Activated naive CD8-positive, alpha-beta T cell treated with anti-CD3 and anti-CD28 coated beads, Interleukin-2, amount 10 ng/mL, durations not matched to agents 7 days and 5 days (primary cell): ENCODE measurements at regions not wholly inside any gene's neighbourhood (a gene's known extent, or its start where the extent isn't known, plus 50 kb on each side); places are given as distances from the start of the nearest gene placed in this dataset.
A peak's percentile ranks its signal among the peaks of the same experiment; 100 is the strongest.
"Not testable (repeated sequence)": the region's sequence is repeated elsewhere in the genome, so short reads cannot be mapped to it uniquely, and the experiment has no call there.

ENCODE experiments used
- ATAC-seq: fragments of 150-1000 bp; cut with Tn5 transposase; one replicate; pipeline ENCODE4 v1.10.0; 2021; ENCODE audit warnings: low read depth, moderate library complexity
- POLR2A ChIA-PET: fragments of 350-600 bp; sonication (Branson Sonifier 250); formaldehyde crosslinking; loops from one replicate; lab custom pipeline; 2021; ENCODE audit warnings: antibody characterized with exemption; lab: Charles Lee
- DNase-seq: peaks from one replicate; pipeline ENCODE4 v3.0.0; 2021
- H3K27ac Mint-ChIP-seq: one replicate; pipeline ENCODE4 v1.8.0; 2022; ENCODE audit warnings: mild to moderate bottlenecking, mixed read lengths
- H3K27me3 Mint-ChIP-seq: one replicate; pipeline ENCODE4 v1.8.0; 2022; ENCODE audit warnings: mild to moderate bottlenecking, moderate library complexity, mixed read lengths
- H3K36me3 Mint-ChIP-seq: one replicate; pipeline ENCODE4 v1.8.0; 2021; ENCODE audit warnings: mild to moderate bottlenecking, mixed read lengths
- H3K4me1 Mint-ChIP-seq: one replicate; pipeline ENCODE4 v1.8.0; 2021; ENCODE audit warnings: mixed read lengths
- H3K4me3 Mint-ChIP-seq: one replicate; pipeline ENCODE4 v1.8.0; 2022; ENCODE audit warnings: mild to moderate bottlenecking, moderate library complexity, mixed read lengths
- H3K9me3 Mint-ChIP-seq: one replicate; pipeline ENCODE4 v1.8.0; 2021; ENCODE audit warnings: mixed read lengths

DNA sequence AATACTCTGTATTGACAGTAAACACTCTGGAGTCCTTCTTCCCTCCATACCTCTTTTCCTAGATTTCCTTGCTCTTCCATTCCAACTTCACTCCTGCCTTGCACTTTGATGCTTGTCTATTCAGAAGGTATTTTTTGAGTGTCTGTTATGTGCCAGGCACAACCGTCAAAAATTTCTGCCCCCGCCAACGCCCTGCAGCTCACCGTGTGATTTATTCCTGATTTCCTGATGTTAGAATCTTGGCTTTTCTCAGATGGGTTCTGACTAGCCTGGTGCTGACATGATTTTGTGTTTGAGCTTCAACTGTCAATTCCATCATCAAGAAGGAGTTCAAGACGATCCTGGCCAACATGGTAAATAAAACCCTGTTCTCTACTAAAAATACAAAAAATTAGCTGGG lies 297.5 kb downstream of the AGTPBP1 start:
- Mint-ChIP-seq H3K9me3 (peaks cover 6% of the 10 kb centered on the region), H3K4me3 (no peak overlapping the region), H3K27me3 (peaks cover 19% of the 10 kb centered on the region), H3K36me3 (no peaks in the 10 kb centered on the region), H3K27ac (no peak overlapping the region), H3K4me1 (no peaks in the 10 kb centered on the region)
- ATAC-seq (no peak), DNase-seq (no peak)
- POLR2A ChIA-PET = no interaction called here

DNA sequence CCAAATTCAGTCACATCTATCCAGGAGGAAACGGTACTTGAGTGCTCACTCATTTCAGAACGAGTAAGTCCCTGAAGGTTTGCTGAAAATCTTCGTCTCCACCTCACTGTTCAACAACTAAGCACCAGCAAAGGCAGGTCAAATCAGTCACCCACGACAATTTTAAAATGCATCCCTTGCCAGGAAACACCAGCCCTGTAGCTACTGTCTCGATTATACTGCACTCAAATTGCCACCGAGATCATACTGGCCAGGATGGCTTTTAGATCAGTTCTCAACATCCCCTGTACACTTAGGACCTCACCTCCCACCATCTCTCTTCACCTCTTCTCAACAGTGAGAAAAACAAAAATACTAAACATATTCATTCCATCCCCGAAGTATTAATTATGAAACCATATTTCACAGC lies 298.6 kb downstream of the AGTPBP1 start:
- peaks cover 6% of the 10 kb centered on the region for H3K9me3 Mint-ChIP-seq
- ATAC-seq = no peak
- no peak overlapping the region for H3K27ac Mint-ChIP-seq

DNA sequence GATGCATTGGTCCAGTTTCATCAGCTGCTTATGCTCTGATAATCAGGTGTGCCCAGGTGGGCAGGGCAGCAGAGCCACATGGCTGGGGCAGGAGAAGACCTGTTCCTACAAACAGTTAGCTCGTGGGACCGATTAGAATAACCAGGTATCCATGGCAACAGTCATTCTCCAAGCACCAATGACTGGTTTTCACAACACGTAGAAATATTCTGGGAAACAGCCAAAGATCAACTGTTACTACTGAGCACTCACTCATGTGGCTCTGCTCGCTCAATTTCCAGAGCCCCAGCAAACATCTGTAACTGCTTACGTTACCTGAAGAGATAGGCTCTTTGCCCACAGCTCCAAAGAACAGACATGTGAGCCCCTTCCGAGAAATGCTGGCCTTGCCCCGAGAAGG lies 302.0 kb downstream of the AGTPBP1 start:
- no peaks in the 10 kb centered on the region for H3K9me3 Mint-ChIP-seq
- H3K27ac Mint-ChIP-seq = no peak overlapping the region
- ATAC-seq (no peak), DNase-seq (no peak)
- no peaks in the 10 kb centered on the region for H3K36me3 Mint-ChIP-seq
- H3K27me3 Mint-ChIP-seq = peaks cover 10% of the 10 kb centered on the region
- H3K4me1 Mint-ChIP-seq = no peaks in the 10 kb centered on the region
- POLR2A ChIA-PET = no interaction called here
- H3K4me3 Mint-ChIP-seq = no peak overlapping the region

More for the DNA sequence above, 298.6 kb downstream of the AGTPBP1 start:
- Mint-ChIP-seq H3K27me3 (peaks cover 14% of the 10 kb centered on the region), H3K4me1 (no peaks in the 10 kb centered on the region), H3K4me3 (no peak overlapping the region), H3K36me3 (no peaks in the 10 kb centered on the region)
- DNase-seq = no peak
- POLR2A ChIA-PET = no interaction called here

GRCh38 chr9:85433956-85434355 lies 307.8 kb downstream of the AGTPBP1 start:
- H3K4me3 Mint-ChIP-seq, DNase-seq, H3K36me3 Mint-ChIP-seq, ATAC-seq, H3K27ac Mint-ChIP-seq, POLR2A ChIA-PET, H3K4me1 Mint-ChIP-seq, H3K9me3 Mint-ChIP-seq: not testable (repeated sequence)
- H3K27me3 Mint-ChIP-seq = peaks cover 10% of the 10 kb centered on the region

DNA sequence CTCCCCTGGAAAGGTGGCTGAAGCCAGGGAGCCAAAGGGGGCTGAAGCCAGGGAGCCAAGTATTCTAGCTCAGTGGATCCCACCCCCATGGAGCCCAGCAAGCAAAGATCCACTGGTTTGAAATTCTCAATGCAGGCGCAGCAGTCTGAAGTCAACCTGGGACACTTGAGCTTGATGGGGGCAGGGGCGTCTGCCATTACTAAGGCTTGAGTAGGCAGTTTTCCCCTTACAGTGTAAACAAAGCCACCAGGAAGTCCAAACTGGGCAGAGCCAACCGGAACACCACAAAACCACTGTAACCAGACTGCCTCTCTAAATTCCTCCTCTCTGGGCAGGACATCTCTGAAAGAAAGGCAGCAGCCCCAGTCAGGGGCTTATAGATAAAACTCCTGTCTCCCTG lies 308.2 kb downstream of the AGTPBP1 start:
- H3K4me3 Mint-ChIP-seq, H3K4me1 Mint-ChIP-seq, ATAC-seq, H3K27ac Mint-ChIP-seq, H3K36me3 Mint-ChIP-seq, DNase-seq, H3K9me3 Mint-ChIP-seq, POLR2A ChIA-PET: not testable (repeated sequence)
- peaks cover 10% of the 10 kb centered on the region for H3K27me3 Mint-ChIP-seq

DNA sequence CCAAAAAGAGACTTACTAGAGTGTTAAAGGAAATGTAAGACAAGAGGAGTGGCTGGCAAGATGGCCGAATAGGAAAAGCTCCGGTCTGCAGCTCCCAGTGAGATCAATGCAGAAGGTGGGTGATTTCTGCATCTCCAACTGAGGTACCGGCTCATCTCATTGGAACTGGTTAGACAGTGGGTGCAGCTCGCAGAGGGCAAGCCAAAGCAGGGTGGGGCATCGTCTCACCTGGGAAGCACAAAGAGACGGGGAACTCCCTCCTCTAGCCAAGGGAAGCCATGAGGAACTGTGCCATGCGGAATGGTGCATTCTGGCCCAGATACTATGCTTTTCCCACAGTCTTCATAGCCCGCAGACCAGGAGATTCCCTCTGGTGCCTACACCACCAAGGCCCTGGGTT lies 308.7 kb downstream of the AGTPBP1 start:
- POLR2A ChIA-PET = no interaction called here
- H3K27me3 Mint-ChIP-seq = peaks cover 10% of the 10 kb centered on the region
- H3K4me1 Mint-ChIP-seq = no peaks in the 10 kb centered on the region
- no peaks in the 10 kb centered on the region for H3K9me3 Mint-ChIP-seq
- DNase-seq = no peak
- no peak overlapping the region for H3K4me3 Mint-ChIP-seq
- no peak for ATAC-seq
- H3K27ac Mint-ChIP-seq = no peak overlapping the region
- H3K36me3 Mint-ChIP-seq = no peaks in the 10 kb centered on the region

- no peak overlapping the region for H3K4me3 Mint-ChIP-seq
- H3K9me3 Mint-ChIP-seq = no peaks in the 10 kb centered on the region
- POLR2A ChIA-PET = no interaction called here
These were observed 309.2 kb downstream of the AGTPBP1 start for GRCh38 chr9:85432599-85432998.

DNA sequence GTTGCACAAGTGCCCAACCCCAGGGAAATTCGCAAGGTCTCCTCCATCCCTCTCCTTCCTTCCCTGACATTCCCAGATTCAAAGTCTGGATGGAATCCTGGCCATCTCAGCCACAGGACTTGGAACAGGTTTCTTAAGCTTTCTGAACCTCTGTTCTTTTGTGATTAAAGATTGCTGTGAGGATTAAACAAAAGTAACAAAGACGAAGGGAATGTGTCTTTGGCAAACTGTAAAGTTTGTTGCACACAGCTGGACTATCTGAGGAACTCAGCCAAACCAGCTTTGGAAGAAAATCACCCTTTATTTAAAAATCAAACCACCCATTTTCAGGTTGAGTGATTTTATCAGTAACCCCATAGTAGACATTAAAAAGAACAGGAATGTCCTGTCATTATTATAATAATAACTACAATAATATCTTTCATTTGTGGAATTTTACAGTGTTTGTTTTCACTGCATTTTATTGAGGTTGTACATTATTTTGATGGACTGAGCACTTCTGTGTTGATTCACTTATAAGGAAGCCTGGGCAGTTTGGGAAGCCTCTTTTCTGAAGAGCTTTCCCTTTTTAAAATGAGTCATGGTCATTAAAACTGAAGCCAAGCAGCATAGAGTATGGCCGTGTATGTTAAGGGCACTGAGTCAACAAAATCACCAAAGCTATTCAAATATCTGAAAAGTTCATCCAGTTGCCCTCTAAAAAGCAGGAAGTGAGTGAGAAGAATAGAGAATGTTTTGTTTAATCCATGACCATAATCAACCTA lies 310.2 kb downstream of the AGTPBP1 start:
- H3K9me3 Mint-ChIP-seq = no peaks in the 10 kb centered on the region
- POLR2A ChIA-PET = interaction anchor here (0.6 kb wide), 1 partner anchor 709 kb away, joined by 4 read pairs; no protein-coding TSS in a partner anchor
- no peaks in the 10 kb centered on the region for H3K4me1 Mint-ChIP-seq
- DNase-seq = no peak
- H3K27me3 Mint-ChIP-seq = peaks cover 7% of the 10 kb centered on the region
- ATAC-seq = no peak
- H3K27ac Mint-ChIP-seq = no peak overlapping the region
- no peaks in the 10 kb centered on the region for H3K36me3 Mint-ChIP-seq
- H3K4me3 Mint-ChIP-seq = no peak overlapping the region

More at GRCh38 chr9:85432599-85432998, 309.2 kb downstream of the AGTPBP1 start:
- no peak for ATAC-seq
- H3K4me1 Mint-ChIP-seq = no peaks in the 10 kb centered on the region
- peaks cover 10% of the 10 kb centered on the region for H3K27me3 Mint-ChIP-seq
- H3K27ac Mint-ChIP-seq = no peak overlapping the region
- no peak for DNase-seq
- no peaks in the 10 kb centered on the region for H3K36me3 Mint-ChIP-seq

DNA sequence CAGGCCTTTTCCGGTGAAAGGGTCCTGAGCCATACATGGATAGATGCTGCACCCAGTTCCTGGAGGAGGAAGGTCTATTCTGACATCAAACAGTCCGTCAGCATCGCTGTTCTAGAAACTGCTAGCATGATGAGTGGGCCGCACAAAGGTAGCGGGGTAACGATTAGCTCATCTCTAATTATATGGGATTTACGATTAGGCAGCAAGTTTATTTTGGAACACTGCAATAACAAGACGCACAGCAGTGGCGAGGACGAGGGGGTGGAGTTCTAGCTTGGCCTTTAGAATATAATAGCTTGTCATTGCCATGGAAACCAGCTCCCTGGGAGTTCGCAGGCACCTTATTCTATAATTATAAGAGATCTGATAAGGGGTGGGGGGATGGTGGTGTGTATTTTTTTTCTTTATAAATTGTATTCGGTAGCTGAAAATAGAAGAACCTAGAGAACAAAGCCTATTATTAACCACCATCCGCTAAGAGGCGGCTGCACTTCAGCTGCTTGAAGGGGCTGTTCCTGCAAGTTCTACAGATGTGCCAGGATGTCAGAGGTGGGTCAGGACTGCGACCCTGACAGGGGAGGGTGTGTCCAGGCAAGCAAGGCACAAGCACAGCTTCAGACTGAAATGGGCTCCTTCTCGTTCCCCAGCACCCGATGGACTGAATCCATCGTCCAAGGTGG lies 311.0 kb downstream of the AGTPBP1 start:
- ATAC-seq (no peak), DNase-seq (no peak)
- Mint-ChIP-seq H3K36me3 (no peaks in the 10 kb centered on the region), H3K9me3 (no peaks in the 10 kb centered on the region), H3K4me3 (no peak overlapping the region), H3K4me1 (no peaks in the 10 kb centered on the region), H3K27me3 (peaks cover 11% of the 10 kb centered on the region), H3K27ac (no peak overlapping the region)
- POLR2A ChIA-PET = no interaction called here

GRCh38 chr9:85428230-85428629 lies 313.5 kb downstream of the AGTPBP1 start:
- Mint-ChIP-seq H3K4me1 (peaks cover 1% of the 10 kb centered on the region), H3K27ac (no peak overlapping the region), H3K27me3 (peaks cover 13% of the 10 kb centered on the region), H3K36me3 (no peaks in the 10 kb centered on the region), H3K9me3 (no peaks in the 10 kb centered on the region), H3K4me3 (no peak overlapping the region)
- POLR2A ChIA-PET = no interaction called here
- no peak for ATAC-seq
- no peak for DNase-seq

GRCh38 chr9:85427772-85428171 lies 314.0 kb downstream of the AGTPBP1 start:
- Mint-ChIP-seq H3K4me3 (no peak overlapping the region), H3K9me3 (no peaks in the 10 kb centered on the region), H3K27ac (no peak overlapping the region), H3K36me3 (no peaks in the 10 kb centered on the region), H3K27me3 (peaks cover 14% of the 10 kb centered on the region), H3K4me1 (peaks cover 1% of the 10 kb centered on the region)
- POLR2A ChIA-PET = no interaction called here
- no peak for DNase-seq
- ATAC-seq = no peak

- POLR2A ChIA-PET = no interaction called here
- Mint-ChIP-seq H3K9me3 (peaks cover 5% of the 10 kb centered on the region), H3K4me3 (no peak overlapping the region), H3K27me3 (peaks cover 17% of the 10 kb centered on the region), H3K36me3 (no peaks in the 10 kb centered on the region), H3K27ac (no peak overlapping the region), H3K4me1 (peaks cover 10% of the 10 kb centered on the region)
- DNase-seq (peak; percentile 63), ATAC-seq (peak; percentile 42)
These were observed 316.6 kb downstream of the AGTPBP1 start for GRCh38 chr9:85425153-85425611.

DNA sequence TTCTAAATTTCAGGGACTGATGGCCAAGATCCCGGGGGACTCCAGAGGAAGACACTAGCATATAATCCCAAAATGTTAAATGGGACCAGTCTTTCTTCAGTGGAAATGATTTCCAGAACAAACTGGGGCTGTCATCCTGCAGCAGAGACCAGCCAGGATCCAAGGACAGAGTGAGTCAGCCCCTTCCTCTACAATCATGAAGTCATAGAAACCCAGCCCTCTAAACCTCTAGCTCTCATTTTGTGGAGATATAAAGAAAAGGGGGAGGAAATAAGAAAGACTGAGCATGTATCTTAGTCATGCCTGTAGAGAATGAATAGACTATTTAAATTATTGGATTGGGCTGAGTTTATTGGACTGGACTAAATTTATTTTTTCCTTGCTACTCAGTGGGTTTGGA lies 318.3 kb downstream of the AGTPBP1 start:
- Mint-ChIP-seq H3K27ac (no peak overlapping the region), H3K27me3 (peaks cover 15% of the 10 kb centered on the region), H3K4me1 (peaks cover 10% of the 10 kb centered on the region), H3K9me3 (peaks cover 5% of the 10 kb centered on the region), H3K4me3 (no peak overlapping the region), H3K36me3 (no peaks in the 10 kb centered on the region)
- ATAC-seq (no peak), DNase-seq (no peak)
- POLR2A ChIA-PET = no interaction called here

DNA sequence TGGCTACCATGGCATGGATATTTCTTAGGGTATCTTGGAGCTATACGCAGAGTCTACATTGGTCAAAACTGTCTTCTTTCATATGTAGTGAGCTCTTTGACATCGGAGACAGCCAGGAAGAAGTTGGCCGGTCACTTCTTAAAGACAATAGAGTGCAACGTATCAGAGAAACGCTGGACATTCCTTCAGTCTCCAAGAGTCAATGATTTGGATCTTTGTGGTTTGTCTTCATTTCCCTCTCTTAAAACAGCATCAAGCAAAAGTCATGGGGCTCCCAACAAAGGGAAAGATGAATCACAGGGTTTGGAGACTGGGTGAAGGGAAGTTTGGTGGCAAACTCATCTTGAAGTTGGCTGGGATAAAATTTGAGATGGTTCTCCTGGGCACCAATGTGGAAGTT lies 320.1 kb downstream of the AGTPBP1 start:
- H3K4me1 Mint-ChIP-seq = peaks cover 10% of the 10 kb centered on the region
- no peak for ATAC-seq
- no peak overlapping the region for H3K27ac Mint-ChIP-seq
- peaks cover 5% of the 10 kb centered on the region for H3K9me3 Mint-ChIP-seq
- H3K27me3 Mint-ChIP-seq = peaks cover 15% of the 10 kb centered on the region
- H3K36me3 Mint-ChIP-seq = no peaks in the 10 kb centered on the region
- DNase-seq = no peak
- POLR2A ChIA-PET = no interaction called here
- no peak overlapping the region for H3K4me3 Mint-ChIP-seq
